ENCODE measurements at regions not wholly inside any gene's neighbourhood (a gene's known extent, or its start where the extent isn't known, plus 50 kb on each side); places are given as distances from the start of the nearest gene placed in this dataset.

DNA sequence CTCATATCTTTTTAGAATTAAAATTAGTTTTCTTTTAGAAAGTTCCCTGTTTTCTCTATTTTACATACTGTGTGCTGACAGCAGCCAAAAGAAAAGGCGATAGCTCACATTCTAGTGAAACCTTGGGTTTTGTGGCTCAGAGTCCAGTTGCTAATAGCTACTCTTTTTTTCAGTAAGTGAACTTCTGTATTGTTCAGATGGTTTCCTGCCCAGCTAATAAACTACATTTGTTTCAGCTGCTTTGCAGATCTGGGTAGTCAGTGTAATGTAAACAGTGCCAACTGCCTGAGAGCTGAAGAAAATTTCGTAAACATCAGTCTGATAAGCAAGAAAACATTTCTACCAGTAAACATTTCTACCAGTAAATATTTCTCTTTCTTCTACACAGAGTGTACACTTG, 370.2 kb downstream of the GRIA2 start:
- intact Hi-C loops (cut with DNase I), result no loop called here
- Histone ChIP-seq H3K4me3 (no peak overlapping the region), H3K9me3 (no peaks in the 10 kb centered on the region), H3K36me3 (no peaks in the 10 kb centered on the region), H3K27me3 (ENCODE audit: low read depth) (no peaks in the 10 kb centered on the region), H3K4me1 (no peaks in the 10 kb centered on the region), H3K27ac (no peak overlapping the region)
- ATAC-seq (no peak), DNase-seq (no peak)
- TF ChIP-seq, protein P1, sequence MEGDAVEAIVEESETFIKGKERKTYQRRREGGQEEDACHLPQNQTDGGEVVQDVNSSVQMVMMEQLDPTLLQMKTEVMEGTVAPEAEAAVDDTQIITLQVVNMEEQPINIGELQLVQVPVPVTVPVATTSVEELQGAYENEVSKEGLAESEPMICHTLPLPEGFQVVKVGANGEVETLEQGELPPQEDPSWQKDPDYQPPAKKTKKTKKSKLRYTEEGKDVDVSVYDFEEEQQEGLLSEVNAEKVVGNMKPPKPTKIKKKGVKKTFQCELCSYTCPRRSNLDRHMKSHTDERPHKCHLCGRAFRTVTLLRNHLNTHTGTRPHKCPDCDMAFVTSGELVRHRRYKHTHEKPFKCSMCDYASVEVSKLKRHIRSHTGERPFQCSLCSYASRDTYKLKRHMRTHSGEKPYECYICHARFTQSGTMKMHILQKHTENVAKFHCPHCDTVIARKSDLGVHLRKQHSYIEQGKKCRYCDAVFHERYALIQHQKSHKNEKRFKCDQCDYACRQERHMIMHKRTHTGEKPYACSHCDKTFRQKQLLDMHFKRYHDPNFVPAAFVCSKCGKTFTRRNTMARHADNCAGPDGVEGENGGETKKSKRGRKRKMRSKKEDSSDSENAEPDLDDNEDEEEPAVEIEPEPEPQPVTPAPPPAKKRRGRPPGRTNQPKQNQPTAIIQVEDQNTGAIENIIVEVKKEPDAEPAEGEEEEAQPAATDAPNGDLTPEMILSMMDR (IDR thresholded peaks at IDR 0.05), result no peak

DNA sequence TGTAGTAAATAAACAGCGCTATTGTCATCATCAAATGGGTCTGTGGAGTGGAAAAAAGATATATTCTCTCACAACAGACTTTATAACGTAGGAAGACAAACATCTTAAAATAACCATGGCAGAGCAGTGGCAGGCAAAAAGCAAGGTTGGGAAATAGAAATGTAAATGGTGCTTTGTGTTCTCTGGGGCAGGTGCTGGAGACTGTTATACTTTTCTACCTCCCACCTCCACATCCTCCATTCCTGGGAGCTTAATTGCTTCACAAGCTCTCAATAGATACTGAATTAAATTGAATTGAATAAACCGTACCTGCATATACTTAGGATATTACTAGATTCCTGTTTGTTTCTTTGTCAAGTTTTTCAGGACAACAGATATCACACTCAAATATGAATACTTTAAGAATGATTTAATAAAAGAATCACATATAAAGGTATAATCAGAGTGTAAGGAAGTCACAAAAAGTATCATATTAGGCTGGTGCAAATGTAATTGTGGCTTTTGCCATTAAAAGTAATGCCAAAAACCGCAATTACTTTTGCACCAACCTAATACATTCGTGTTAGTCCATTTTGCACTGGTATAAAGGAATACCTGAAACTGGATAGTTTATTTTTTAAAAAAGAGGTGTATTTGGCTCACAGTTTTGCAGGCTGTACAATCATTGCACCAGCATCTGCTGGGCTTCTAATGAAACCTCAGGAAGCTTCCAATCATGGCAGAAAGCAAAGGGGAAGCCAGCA, 367.3 kb downstream of the GRIA2 start:
- Histone ChIP-seq H3K27ac (no peak overlapping the region), H3K9me3 (no peaks in the 10 kb centered on the region), H3K4me1 (no peaks in the 10 kb centered on the region), H3K27me3 (ENCODE audit: low read depth) (no peaks in the 10 kb centered on the region), H3K36me3 (no peaks in the 10 kb centered on the region), H3K4me3 (no peak overlapping the region)
- TF ChIP-seq, protein P1 (IDR thresholded peaks at IDR 0.05), result no peak
- intact Hi-C loops (cut with DNase I), result no loop called here
- no peak for DNase-seq
- no peak for ATAC-seq

DNA sequence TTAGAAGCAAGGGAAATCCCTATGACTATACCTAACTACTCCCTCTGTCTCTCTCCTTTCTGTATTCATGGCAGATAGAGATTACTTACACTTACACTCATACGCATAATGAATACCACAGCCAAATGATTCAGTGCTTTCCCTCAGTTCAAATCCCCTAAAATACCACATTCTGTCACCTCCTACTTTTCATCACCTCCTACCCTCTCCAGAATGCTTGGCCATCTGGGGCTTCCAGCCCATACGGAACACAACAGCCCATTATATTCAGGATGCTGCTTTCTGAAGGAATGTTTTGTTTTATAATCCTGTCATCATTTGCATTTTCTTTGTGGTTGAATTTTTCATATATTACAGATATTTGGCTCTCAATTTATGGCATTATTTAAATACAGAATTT, 361.6 kb downstream of the GRIA2 start:
- no peak for DNase-seq
- no peaks in the 10 kb centered on the region for H3K27me3 ChIP-seq (ENCODE audit: low read depth)
- no peaks in the 10 kb centered on the region for H3K4me1 ChIP-seq
- intact Hi-C loops (cut with DNase I), result no loop called here
- no peak overlapping the region for H3K4me3 ChIP-seq
- no peak for ATAC-seq
- H3K36me3 ChIP-seq, result no peaks in the 10 kb centered on the region
- no peak overlapping the region for H3K27ac ChIP-seq
- TF ChIP-seq, protein P1 (IDR thresholded peaks at IDR 0.05), result no peak
- H3K9me3 ChIP-seq, result no peaks in the 10 kb centered on the region

DNA sequence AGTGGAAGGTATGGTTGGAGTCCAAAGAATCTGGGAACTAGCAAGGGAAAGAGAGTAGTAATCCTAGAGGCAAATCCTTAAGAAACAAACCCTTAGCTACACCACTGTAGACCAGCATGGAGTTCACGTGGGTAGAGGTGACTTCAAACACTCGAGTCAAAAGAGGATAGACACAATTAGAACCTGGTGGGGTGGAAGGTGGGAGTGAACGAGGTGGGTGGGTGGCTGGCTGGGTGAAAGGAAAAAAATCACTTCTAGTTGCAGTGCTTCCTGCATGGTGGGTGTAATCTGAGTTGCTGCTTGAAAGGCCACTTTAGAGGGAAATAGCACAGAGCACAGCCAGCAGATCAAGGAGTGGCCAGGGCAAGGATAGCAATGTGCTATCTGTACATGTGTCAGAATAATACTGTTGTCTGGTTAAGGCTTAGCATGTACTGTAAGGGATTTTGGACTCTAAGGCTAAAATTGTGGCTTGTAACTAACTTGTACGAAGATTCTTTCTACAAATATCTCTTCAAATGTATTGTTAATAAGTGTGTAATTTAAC, 356.2 kb downstream of the GRIA2 start:
- Histone ChIP-seq H3K4me1 (no peaks in the 10 kb centered on the region), H3K4me3 (no peak overlapping the region), H3K27ac (no peak overlapping the region), H3K9me3 (no peaks in the 10 kb centered on the region), H3K27me3 (ENCODE audit: low read depth) (no peaks in the 10 kb centered on the region), H3K36me3 (no peaks in the 10 kb centered on the region)
- TF ChIP-seq, protein P1 (IDR thresholded peaks at IDR 0.05), result no peak
- no peak for ATAC-seq
- no peak for DNase-seq
- intact Hi-C loops (cut with DNase I), result no loop called here

DNA sequence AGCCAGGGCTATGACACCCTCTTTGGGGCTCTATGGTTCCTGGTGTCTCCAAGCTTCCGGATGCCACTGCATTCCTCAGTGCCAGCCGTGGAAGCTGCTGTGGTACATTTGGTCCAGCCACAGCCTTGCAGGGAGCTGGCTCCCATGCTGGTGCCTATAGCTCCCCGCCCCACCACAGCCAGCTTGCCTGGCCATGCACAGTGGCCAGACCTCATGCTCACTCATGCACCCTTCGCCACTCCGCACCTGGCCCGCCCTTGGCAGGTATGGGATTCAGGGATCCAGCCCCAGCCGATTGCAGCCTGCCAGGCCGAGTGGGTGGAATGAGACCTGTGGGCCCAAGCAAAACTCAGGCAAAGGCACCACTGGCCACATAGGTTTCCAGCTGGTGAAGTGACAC, 354.8 kb downstream of the GRIA2 start:
- Histone ChIP-seq H3K27me3 (ENCODE audit: low read depth) (no peaks in the 10 kb centered on the region), H3K4me3 (no peak overlapping the region), H3K9me3 (no peaks in the 10 kb centered on the region), H3K4me1 (no peaks in the 10 kb centered on the region), H3K27ac (no peak overlapping the region), H3K36me3 (no peaks in the 10 kb centered on the region)
- TF ChIP-seq, protein P1 (IDR thresholded peaks at IDR 0.05), result no peak
- intact Hi-C loops (cut with DNase I), result no loop called here
- DNase-seq (no peak), ATAC-seq (no peak)
